Common myeloid progenitor, CD34-positive (primary cell): ENCODE measurements at regions not wholly inside any gene's neighbourhood (a gene's known extent, or its start where the extent isn't known, plus 50 kb on each side); places are given as distances from the start of the nearest gene placed in this dataset.

Experiments
- CTCF ChIA-PET: fragments of 350-600 bp; sonication (Branson Sonifier 250); formaldehyde crosslinking; loops from one replicate; lab custom pipeline; 2021; ENCODE audit warnings: antibody characterized with exemption; lab: Charles Lee
- POLR2A ChIA-PET: fragments of 350-600 bp; sonication (Branson Sonifier 250); formaldehyde crosslinking; loops from one replicate; lab custom pipeline; 2021; ENCODE audit warnings: antibody characterized with exemption; lab: Charles Lee
- DNase-seq, 3 donors: peaks; one replicate each; pipeline versions ENCODE4 v3.0.0 to v3.0.0-alpha.2; 2013
- H3K27ac ChIP-seq, 2 experiments: 1 replicate in 1 of 2; 2 replicates in 1 of 2; pipeline ENCODE4 v1.7.0; 2013; ENCODE audit warnings: inconsistent platforms in 2 of 2, low read length in 2 of 2, mild to moderate bottlenecking in 2 of 2, low read depth in 1 of 2, moderate library complexity in 1 of 2; ENCODE audit not compliant: severe bottlenecking in 2 of 2, insufficient read depth in 1 of 2, poor library complexity in 1 of 2
- H3K27me3 ChIP-seq, 5 experiments: replicated peaks in 2 of 5; 1 replicate in 3 of 5; 2 replicates in 2 of 5; pipeline versions ENCODE4 v1.6.1 to v1.7.0; 2013; ENCODE audit warnings: low read length in 4 of 5, mild to moderate bottlenecking in 2 of 5, moderate library complexity in 2 of 5, inconsistent platforms in 1 of 5; ENCODE audit not compliant: insufficient read depth in 5 of 5, control insufficient read depth in 4 of 5
- H3K36me3 ChIP-seq, 4 experiments: 1 replicate in 2 of 4; 2 replicates in 2 of 4; pipeline versions ENCODE4 v1.6.1 to v1.7.0; 2013; ENCODE audit warnings: low read length in 3 of 4, control low read depth in 1 of 4, mild to moderate bottlenecking in 1 of 4; ENCODE audit not compliant: control insufficient read depth in 4 of 4, insufficient read depth in 4 of 4
- H3K4me1 ChIP-seq, 4 experiments: 1 replicate in 3 of 4; 2 replicates in 1 of 4; pipeline versions ENCODE4 v1.6.1 to v1.7.1; 2013; ENCODE audit warnings: low read length in 3 of 4, mild to moderate bottlenecking in 3 of 4, control low read depth in 1 of 4, inconsistent platforms in 1 of 4, moderate library complexity in 1 of 4; ENCODE audit not compliant: control insufficient read depth in 4 of 4, insufficient read depth in 4 of 4; ENCODE audit errors: control extremely low read depth in 1 of 4
- H3K4me3 ChIP-seq, 7 experiments: 1 replicate in 4 of 7; 2 replicates in 3 of 7; pipeline versions ENCODE4 v1.5.1 to v1.7.0; 2013; ENCODE audit warnings: mild to moderate bottlenecking in 7 of 7, low read length in 6 of 7, moderate library complexity in 6 of 7, inconsistent platforms in 2 of 7, low read depth in 2 of 7, control low read depth in 1 of 7; ENCODE audit not compliant: insufficient read depth in 4 of 7, control insufficient read depth in 1 of 7; ENCODE audit errors: extremely low read depth in 1 of 7
- H3K9me3 ChIP-seq, 5 experiments: 1 replicate in 4 of 5; 2 replicates in 1 of 5; pipeline versions ENCODE4 v1.6.1 to v1.7.1; 2013; ENCODE audit warnings: low read length in 4 of 5, mild to moderate bottlenecking in 2 of 5, inconsistent platforms in 1 of 5, low read depth in 1 of 5, moderate library complexity in 1 of 5; ENCODE audit not compliant: control insufficient read depth in 4 of 5, insufficient read depth in 2 of 5; ENCODE audit errors: control extremely low read depth in 1 of 5
- whole genome bisulfite sequencing: methylation state at CpG from one replicate; pipeline ENCODE4 v1.1.5; 2013; ENCODE audit not compliant: insufficient coverage; 5-methylcytosine and 5-hydroxymethylcytosine counted together

- H3K4me3 ChIP-seq: no peak overlapping the region
- H3K27ac ChIP-seq: no peak overlapping the region
- peaks cover 0 to 2% (median 0%) of the 10 kb centered on the region in 5 experiments for H3K9me3 ChIP-seq
- no peaks in the 10 kb centered on the region for H3K4me1 ChIP-seq
- no CpG with 5 or more reads among the region's 2 CpGs for WGBS
- ChIA-PET POLR2A (no interaction called here), CTCF (no interaction called here)
- no peaks in the 10 kb centered on the region for H3K27me3 ChIP-seq
- no peaks in the 10 kb centered on the region for H3K36me3 ChIP-seq
- no peak for DNase-seq
These were observed 828.7 kb downstream of the SUCLG1 start for GRCh38 chr2:83630351-83630750.

GRCh38 chr2:83615511-83615910, 843.6 kb downstream of the SUCLG1 start:
- DNase-seq: no peak
- no peak overlapping the region for H3K4me3 ChIP-seq
- H3K36me3 ChIP-seq: no peaks in the 10 kb centered on the region
- no peaks in the 10 kb centered on the region for H3K27me3 ChIP-seq
- H3K9me3 ChIP-seq: no peaks in the 10 kb centered on the region
- H3K27ac ChIP-seq: no peak overlapping the region
- no peaks in the 10 kb centered on the region for H3K4me1 ChIP-seq
- POLR2A ChIA-PET: no interaction called here
- CTCF ChIA-PET: no interaction called here
- 80% methylated on average over 1 of the region's 4 CpGs for WGBS

GRCh38 chr2:83613178-83613577, 845.9 kb downstream of the SUCLG1 start:
- no peak overlapping the region for H3K27ac ChIP-seq
- no peak overlapping the region for H3K4me3 ChIP-seq
- no peaks in the 10 kb centered on the region for H3K9me3 ChIP-seq
- no peaks in the 10 kb centered on the region for H3K27me3 ChIP-seq
- no peaks in the 10 kb centered on the region for H3K4me1 ChIP-seq
- POLR2A ChIA-PET: no interaction called here
- WGBS: no CpG with 5 or more reads among the region's 1 CpG
- CTCF ChIA-PET: no interaction called here
- H3K36me3 ChIP-seq: no peaks in the 10 kb centered on the region
- DNase-seq: no peak

GRCh38 chr2:83602753-83603152, 856.3 kb downstream of the SUCLG1 start:
- POLR2A ChIA-PET: no interaction called here
- WGBS: 97% methylated on average over 6 of the region's 6 CpGs

GRCh38 chr2:83596592-83597282, 862.3 kb downstream of the SUCLG1 start:
- ChIA-PET CTCF (interaction anchor here (1.1 kb wide), 1 partner anchor 8 kb away, joined by 3 read pairs; no protein-coding TSS in a partner anchor), POLR2A (no interaction called here)
- DNase-seq: no peak
- Histone ChIP-seq H3K36me3 (no peaks in the 10 kb centered on the region), H3K27ac (no peak overlapping the region), H3K27me3 (no peaks in the 10 kb centered on the region), H3K4me3 (no peak overlapping the region), H3K9me3 (no peaks in the 10 kb centered on the region), H3K4me1 (no peaks in the 10 kb centered on the region)
- 60% methylated on average over 1 of the region's 1 CpG for WGBS

More at GRCh38 chr2:83602753-83603152, 856.3 kb downstream of the SUCLG1 start:
- no peaks in the 10 kb centered on the region for H3K4me1 ChIP-seq
- H3K27me3 ChIP-seq: no peaks in the 10 kb centered on the region
- H3K4me3 ChIP-seq: no peak overlapping the region
- H3K36me3 ChIP-seq: no peaks in the 10 kb centered on the region
- DNase-seq: no peak
- H3K9me3 ChIP-seq: peaks cover 0 to 1% (median 0%) of the 10 kb centered on the region in 5 experiments
- no peak overlapping the region for H3K27ac ChIP-seq
- CTCF ChIA-PET: no interaction called here

- WGBS: 93% methylated on average over 2 of the region's 3 CpGs
- CTCF ChIA-PET: interaction anchor here (1.1 kb wide), 1 partner anchor 9 kb away, joined by 3 read pairs; no protein-coding TSS in a partner anchor
- Histone ChIP-seq H3K27ac (no peak overlapping the region), H3K36me3 (no peaks in the 10 kb centered on the region), H3K4me1 (no peaks in the 10 kb centered on the region), H3K9me3 (no peaks in the 10 kb centered on the region), H3K4me3 (no peak overlapping the region), H3K27me3 (no peaks in the 10 kb centered on the region)
- no peak for DNase-seq
- POLR2A ChIA-PET: no interaction called here
These were observed 863.2 kb downstream of the SUCLG1 start for GRCh38 chr2:83595926-83596325.

GRCh38 chr2:83595121-83595690, 863.9 kb downstream of the SUCLG1 start:
- CTCF ChIA-PET: no interaction called here
- no CpG with 5 or more reads among the region's 2 CpGs for WGBS
- POLR2A ChIA-PET: no interaction called here
- no peak overlapping the region for H3K27ac ChIP-seq
- no peak for DNase-seq
- H3K36me3 ChIP-seq: no peaks in the 10 kb centered on the region
- no peaks in the 10 kb centered on the region for H3K9me3 ChIP-seq
- H3K4me3 ChIP-seq: no peak overlapping the region
- no peaks in the 10 kb centered on the region for H3K4me1 ChIP-seq
- no peaks in the 10 kb centered on the region for H3K27me3 ChIP-seq
